GM18507 (cell line): ENCODE measurements at regions not wholly inside any gene's neighbourhood (a gene's known extent, or its start where the extent isn't known, plus 50 kb on each side); places are given as distances from the start of the nearest gene placed in this dataset.

Experiments used
- DNase-seq: peaks from one replicate; pipeline ENCODE4 v3.0.0; 2011; ENCODE audit warnings: low read depth; ENCODE audit not compliant: insufficient read length; ENCODE audit errors: extremely low spot score
- FAIRE-seq: peaks from 2 replicates; lab custom pipeline; 2011; peaks lifted over from hg19 to GRCh38; lab: Jason Lieb, UNC

DNA sequence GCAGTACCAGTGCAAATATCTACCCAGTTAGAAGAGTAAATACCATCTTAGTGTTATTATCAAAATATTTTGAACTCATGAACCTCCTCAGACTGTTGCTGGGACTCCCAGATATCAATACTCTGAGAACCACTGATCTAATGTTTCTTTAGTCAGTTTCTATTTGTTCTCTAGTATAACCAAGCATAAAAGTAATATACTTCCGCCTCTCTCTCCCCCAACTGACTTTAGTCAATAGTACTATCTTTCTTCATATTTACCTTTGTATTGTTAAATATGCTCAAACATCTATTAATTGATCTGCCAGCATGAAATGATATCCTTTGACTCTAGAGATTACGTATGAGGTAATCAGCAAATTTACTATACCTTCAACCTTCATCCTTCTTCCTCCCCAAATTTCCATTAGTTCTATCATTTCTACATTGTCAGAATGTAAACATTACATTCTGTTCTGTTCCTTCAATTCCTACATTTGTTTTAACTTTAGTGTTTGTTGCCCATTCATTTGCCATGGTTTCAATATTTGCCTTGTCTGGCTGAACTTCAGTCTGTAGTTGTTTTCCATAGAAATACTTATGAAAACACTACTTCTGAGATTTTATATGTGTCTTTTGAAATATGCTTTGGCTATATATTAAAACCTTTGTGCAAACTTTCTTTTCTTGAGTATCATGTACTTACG is 192.5 kb upstream of the PDE3A start:
- DNase-seq, result no peak

DNA sequence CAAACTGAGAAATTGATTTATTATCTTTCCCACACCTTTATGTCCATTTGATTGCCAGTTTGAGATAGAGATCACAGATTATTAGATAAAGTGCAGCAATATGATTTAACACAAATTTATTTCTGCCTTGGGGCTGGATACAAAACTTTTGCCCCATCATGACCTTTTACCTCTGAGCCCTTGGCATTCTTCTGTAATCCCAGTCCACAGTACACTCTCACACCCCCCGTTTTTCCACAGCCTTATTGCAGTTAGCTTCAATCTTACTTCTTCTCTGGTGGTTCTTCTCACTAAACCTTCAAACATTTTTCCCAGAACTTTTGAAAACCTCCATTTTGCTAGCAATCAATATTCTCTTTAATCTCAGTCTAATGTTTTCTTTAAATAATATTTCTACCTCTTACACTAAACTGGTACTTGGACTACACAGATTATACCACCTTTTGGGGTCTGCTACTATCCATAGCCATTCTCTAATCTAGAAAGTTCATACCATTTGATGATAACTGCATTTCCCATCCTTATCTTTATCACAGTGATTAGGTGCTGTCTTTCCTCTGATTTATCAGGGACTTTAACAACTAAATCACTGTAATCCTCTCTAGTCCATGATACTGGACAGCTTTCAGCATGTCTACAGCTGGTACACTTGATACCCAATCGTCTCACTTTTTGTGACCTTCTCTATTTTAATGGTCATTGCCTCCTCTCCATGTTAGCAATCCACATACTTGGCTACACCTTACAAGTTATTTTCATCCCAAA is 186.7 kb upstream of the PDE3A start:
- DNase-seq (no peak), FAIRE-seq (no peak)

More for the DNA sequence above, 192.5 kb upstream of the PDE3A start:
- FAIRE-seq, result no peak

GRCh38 chr12:20183563-20183962 is 184.8 kb upstream of the PDE3A start:
- FAIRE-seq (no peak), DNase-seq (no peak)

GRCh38 chr12:20184514-20184913 is 183.8 kb upstream of the PDE3A start:
- DNase-seq, result no peak
- FAIRE-seq, result no peak

- DNase-seq (no peak), FAIRE-seq (no peak)
Measured at GRCh38 chr12:20187456-20187855, 180.9 kb upstream of the PDE3A start.

DNA sequence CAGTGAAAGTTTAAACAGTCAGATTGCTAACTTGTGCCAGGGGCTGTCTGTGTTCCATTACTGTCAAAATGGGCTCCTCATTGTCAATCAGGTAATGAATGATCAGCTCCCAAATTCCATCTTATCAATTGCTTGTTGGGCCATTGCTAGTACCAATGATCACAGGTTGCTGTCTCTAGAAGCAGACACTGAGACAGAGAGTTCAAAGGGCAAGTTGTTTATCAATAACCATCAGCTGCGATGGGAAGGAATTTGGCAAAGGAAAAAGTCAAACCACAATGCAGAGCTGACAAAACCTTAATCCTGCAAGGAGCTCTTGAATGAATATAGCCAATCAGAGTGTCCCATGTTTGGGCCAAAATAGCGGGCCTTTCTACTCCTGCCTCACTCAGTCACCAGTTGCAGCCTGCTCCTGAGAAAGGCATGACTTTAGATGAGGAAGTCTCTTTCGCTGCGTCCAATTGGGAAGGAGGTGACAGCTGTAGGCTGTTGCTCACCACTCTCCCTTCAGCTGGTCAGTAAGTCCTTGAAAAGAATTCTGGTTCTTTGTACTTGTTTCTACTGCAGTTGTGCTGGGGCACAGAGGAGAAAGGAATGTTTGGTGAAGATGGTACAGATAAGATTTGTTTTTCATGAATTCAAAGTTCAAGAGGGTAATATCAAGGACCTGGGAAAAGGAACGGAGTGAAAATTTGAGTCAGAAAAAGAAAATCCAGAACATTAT is 179.2 kb upstream of the PDE3A start:
- DNase-seq, result no peak
- no peak for FAIRE-seq

DNA sequence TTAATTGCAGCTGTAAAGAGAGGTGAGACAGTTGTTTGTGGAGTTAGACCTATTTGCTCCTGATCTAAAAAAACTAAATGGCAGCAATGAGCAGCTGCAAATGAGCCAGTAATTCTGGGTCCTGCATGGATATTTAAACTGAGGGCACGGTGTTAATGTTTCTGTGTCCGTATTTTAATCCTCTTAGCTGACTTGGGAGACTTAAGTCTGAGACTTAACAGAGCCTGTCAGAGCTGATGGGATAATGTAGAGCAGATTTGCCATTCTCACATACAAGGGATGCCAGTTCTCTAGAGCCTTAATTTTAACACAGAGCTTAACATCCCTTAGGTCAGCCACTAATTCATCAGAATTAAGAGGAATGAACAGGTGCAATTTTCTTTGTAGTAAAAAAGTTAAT is 178.6 kb upstream of the PDE3A start:
- DNase-seq (no peak), FAIRE-seq (no peak)

- no peak for FAIRE-seq
- DNase-seq, result no peak
Measured at GRCh38 chr12:20194171-20194570, 174.2 kb upstream of the PDE3A start.

GRCh38 chr12:20196767-20197166 is 171.6 kb upstream of the PDE3A start:
- DNase-seq (no peak), FAIRE-seq (no peak)

GRCh38 chr12:20197411-20197810 is 170.9 kb upstream of the PDE3A start:
- FAIRE-seq (no peak), DNase-seq (no peak)

DNA sequence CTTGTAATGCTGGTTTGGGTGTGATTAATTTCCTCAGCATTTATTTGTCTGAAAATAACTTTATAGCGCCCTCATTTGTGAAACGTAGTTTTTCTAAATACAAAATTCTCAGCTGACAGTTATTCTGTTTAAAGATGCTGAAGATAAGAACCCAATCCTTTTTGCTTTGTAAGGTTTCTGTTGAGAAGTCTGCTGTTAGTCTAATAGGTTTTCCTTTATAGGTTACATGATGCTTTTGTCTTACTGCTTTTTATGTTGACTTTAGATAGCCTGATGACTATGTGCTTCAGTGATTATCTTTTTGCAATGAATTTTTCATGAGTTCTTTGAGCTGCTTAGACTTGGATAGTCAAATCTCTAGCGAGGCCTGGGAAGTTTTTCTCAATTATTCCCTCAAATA is 168.6 kb upstream of the PDE3A start:
- DNase-seq (no peak), FAIRE-seq (no peak)

- no peak for DNase-seq
- no peak for FAIRE-seq
Measured at GRCh38 chr12:20201733-20202132, 166.6 kb upstream of the PDE3A start.

DNA sequence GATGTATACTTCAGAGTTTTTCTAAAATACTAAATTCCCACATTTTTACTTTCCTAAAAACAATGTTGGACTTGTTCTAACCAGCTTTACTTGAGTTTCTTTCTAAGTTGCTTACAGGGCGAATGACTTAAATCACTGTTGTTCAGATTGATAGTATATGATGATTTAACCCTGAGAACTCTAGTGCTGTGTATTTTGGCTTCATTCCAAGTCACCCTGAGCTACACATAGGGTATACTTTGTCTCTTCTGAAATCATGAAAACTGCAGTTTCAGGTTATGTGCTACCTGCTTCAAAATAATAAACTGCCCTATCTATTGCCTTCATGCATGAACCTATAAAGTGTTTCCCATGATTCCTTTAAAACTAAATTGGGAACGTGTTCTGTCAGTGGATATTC is 162.5 kb upstream of the PDE3A start:
- FAIRE-seq, result no peak
- DNase-seq, result no peak

- FAIRE-seq (no peak), DNase-seq (no peak)
Measured at GRCh38 chr12:20206410-20206809, 161.9 kb upstream of the PDE3A start.

- FAIRE-seq (no peak), DNase-seq (no peak)
Measured at GRCh38 chr12:20210621-20211215, 157.6 kb upstream of the PDE3A start.

DNA sequence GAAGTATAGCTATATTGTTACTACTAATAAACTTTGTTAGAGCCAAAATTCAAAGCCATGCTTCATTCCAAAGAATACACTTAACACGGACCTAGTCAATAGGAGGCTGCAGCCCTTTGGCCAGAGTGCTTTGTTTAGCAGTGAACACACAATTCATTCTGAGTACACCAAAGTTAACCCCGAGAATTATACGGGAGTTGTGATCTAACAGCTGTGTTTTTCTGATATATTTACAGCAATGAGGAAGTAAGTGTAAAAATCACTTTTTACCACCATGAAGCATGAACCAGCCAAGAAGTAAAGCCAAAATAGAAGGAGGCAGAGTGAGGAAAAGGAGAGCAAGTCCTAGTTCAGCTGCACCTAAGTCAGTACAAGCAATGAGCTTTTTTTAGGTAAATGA is 156.8 kb upstream of the PDE3A start:
- no peak for DNase-seq

GRCh38 chr12:20211981-20212421 is 156.3 kb upstream of the PDE3A start:
- no peak for FAIRE-seq
- no peak for DNase-seq

More for the DNA sequence above, 156.8 kb upstream of the PDE3A start:
- no peak for FAIRE-seq

DNA sequence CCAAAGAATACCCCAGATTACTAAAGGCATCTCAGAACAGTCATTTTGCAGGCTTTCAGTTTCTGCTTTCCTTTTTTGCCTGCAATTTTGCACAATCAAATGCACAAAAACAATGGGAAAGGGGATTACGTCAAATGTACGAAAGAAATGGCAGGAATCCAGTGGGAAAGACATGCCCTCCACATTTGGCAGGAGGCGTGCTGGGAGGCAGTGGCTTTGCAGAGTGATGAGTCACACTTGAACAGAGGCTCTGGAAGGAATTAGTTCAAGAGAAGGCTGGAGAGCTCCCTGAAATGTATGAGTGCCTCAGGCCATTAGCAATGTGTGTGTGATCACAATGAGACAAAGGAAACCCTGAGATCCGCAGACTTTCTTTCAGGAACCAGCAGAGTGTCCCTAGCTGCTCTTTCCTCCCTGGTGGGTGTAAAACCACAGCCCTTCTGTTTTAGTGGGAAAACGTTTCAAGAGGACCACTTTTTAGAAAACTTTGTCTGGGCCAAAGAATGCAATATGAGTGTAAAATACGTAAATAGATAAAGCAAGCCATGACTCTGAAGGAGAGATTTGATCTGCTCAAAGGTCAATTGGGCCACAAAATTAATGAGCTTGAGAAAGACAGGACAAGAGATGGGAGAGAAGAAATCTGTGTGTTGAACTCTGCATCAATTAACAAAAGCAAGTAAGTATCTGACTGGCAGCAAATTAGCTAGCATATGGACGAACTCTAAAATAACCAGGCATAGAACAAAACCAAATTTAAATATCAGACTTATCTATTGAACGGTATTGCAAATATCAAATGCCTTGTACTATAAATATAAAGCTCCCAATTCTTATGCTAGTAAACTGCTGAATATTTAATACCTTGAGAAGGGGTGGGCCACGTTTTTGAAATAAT is 155.4 kb upstream of the PDE3A start:
- no peak for DNase-seq
- no peak for FAIRE-seq
